HG03442 (cell line): ENCODE measurements at regions not wholly inside any gene's neighbourhood (a gene's known extent, or its start where the extent isn't known, plus 50 kb on each side); places are given as distances from the start of the nearest gene placed in this dataset.

Experiments
- ATAC-seq: cut with Tn5 transposase; IDR thresholded peaks from one replicate; pipeline ENCODE4 v1.9.1; 2021; ENCODE audit warnings: mild to moderate bottlenecking, moderate library complexity; ENCODE audit not compliant: unreplicated experiment

DNA sequence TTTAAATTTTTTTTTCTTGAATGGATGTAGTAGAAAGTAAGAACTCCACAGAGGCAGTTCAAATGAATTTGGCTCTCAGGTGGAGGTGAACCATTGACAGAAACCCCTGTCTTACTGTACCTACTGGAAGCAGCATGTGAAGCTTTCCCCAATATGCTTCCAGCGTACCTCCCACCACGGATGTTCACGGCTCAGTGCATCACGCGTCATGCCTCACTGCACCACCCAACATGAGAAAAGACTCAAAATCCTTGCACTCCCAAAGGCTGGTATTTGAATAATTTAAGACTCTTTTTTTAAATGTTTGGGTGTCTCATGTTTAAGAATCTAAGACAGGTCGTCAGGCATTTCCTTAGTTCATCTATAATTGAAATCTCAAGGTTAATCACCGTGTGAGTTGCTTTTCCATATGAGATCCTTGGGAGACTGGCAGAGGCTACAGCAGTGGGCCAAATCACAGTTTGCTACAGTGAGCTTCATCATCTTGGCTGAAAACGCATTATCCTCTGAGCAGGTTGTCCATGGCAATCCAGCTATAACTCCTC lies 846.4 kb downstream of the DCDC2C start:
- ATAC-seq, result no peak

GRCh38 chr2:4551691-4552474 lies 848.5 kb downstream of the DCDC2C start:
- no peak for ATAC-seq

- ATAC-seq, result no peak
These were observed 849.9 kb downstream of the DCDC2C start for GRCh38 chr2:4553241-4553640.

- ATAC-seq, result no peak
These were observed 852.9 kb downstream of the DCDC2C start for GRCh38 chr2:4556135-4556896.

- no peak for ATAC-seq
These were observed 857.8 kb downstream of the DCDC2C start for GRCh38 chr2:4561196-4561595.

DNA sequence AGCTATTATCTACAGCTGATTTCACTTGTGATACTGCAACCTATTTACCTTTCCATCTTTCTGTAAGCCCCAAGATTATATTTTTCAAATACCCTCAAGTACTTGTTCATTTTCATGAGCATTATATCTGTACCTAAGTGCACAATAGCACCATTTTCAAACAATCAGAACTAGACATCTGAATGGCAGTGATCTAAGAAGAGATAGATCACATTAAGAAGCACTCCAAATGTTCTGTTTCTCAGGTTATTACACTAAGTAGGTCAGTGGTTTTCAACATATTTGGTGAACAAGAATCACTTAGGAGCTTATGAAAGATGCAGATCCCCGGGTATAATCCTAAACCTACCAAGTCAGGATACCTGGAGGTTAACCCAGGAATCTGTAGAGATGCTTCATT lies 872.7 kb downstream of the DCDC2C start:
- no peak for ATAC-seq

DNA sequence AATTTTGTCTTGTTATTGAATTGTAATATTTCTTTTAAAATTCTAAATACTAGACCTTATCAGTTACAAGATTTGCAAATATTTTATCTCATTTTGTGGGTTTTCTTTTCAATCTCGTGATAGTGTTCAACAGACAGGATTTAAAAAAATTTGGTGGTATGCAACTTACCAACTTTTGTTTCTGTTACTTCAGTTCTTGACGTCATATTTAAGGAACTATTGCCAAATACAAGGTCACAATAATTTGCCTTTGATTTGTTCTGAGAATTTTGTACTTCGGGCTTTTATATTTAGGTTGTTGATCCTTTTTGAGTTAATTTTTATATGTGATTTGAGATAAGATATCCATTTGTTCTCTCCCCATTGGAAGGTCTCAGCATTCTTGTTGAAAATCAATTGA lies 876.6 kb downstream of the DCDC2C start:
- no peak for ATAC-seq

- no peak for ATAC-seq
These were observed 881.8 kb downstream of the DCDC2C start for GRCh38 chr2:4585057-4585635.

GRCh38 chr2:4588606-4589005 lies 885.2 kb downstream of the DCDC2C start:
- ATAC-seq, result no peak

DNA sequence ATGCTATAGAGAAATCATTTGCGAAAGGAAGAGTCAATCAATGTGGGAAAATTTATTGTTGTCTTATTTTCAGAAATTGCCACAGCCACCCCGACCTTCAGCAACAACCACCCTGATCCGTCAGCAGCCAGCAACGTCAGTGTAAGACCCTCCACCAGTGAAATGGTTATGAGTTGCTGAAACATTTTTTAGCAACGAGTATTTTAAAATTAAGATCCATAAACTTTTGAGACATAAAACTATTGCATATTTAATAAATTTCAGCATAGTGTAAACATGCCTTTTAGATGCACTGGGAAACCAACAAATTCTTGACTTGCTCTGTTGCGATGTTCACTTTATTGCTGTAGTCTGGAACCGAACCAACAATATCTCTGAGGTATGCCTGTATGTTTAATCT lies 887.9 kb downstream of the DCDC2C start:
- no peak for ATAC-seq

DNA sequence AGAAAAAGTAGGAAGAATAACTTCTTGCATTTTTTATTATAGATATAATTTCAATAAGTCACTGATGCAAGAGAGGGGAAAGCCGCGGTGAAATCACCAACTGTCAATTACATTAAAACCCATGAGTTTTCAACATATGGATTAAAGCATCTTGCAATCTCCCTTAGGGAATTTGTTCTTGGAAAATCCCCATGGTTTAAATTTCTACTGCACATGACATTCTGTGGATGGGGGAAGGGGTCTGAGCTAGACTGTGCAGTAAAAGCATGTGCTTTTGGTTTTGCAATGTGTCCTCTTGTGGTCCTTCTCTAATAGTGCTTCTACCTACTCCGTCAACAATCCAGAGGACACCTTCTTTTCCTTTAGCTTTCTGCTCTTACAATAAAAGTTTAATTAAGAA lies 894.0 kb downstream of the DCDC2C start:
- ATAC-seq, result no peak

GRCh38 chr2:4604767-4605166 lies 901.4 kb downstream of the DCDC2C start:
- no peak for ATAC-seq

DNA sequence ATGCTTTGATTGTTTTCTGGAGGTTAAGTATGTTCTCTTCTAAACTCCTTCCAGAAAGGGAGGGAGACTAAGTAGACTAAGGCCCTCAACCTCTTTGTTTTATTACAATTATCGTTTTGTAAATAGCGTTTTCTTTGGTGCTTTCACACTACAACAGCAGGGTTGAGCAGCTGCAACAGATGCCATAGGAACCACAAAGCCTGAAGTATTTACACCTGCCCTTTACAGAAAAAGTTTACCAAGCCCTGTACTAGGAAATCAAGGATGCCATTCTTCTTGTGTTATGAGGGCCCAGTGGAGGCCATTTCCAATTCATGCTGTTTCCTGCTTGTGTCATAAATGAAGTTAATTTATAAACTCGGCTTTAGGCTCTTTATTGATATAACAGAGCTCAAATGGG lies 914.8 kb downstream of the DCDC2C start:
- ATAC-seq, result no peak

- ATAC-seq, result no peak
These were observed 915.4 kb downstream of the DCDC2C start for GRCh38 chr2:4618630-4619228.

DNA sequence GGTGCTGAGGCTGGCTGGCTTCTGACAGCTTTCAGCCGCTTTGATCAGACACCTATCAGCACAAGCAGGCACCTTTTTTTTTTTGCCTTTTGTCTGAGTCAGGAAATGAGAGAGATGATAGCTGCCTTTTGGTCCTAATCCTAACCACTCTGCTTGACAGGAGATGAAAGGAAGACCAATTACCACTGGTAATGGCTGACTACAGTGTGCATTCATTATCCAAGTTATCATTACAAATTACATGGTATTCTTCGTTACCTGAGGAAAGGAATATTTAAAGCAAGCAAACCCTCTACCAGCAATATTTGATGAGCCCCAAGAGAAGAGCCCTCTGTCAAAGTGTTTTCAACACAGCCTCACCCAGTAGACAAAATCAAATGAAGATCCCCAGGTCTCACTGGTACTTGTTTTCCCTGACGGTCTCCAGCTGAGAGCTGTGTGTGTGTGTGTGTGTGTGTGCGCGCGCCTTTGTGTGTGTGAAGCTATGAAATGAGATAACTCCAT lies 925.7 kb downstream of the DCDC2C start:
- no peak for ATAC-seq

GRCh38 chr2:4635289-4635688 lies 931.9 kb downstream of the DCDC2C start:
- ATAC-seq, result no peak

DNA sequence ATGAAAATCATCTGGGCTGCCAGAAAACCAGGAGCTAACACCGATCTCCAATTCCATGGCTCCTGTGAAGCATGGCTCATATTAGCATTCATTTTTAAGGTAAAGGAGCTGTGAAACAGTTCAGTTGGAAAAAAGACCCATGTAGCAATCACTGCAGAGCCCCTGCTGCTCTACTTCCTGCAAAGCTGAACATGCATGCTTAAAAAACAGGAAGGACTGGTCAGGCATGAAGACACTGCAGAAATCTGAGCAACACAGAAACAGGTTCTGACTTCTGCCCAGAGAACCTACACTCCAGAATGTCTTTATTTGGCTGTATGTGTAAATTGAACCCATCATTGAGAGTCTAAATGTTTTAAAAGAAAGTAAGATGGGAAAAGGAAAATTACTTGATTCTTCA lies 950.6 kb downstream of the DCDC2C start:
- no peak for ATAC-seq

- ATAC-seq, result no peak
These were observed 953.0 kb downstream of the DCDC2C start for GRCh38 chr2:4656326-4656725.

DNA sequence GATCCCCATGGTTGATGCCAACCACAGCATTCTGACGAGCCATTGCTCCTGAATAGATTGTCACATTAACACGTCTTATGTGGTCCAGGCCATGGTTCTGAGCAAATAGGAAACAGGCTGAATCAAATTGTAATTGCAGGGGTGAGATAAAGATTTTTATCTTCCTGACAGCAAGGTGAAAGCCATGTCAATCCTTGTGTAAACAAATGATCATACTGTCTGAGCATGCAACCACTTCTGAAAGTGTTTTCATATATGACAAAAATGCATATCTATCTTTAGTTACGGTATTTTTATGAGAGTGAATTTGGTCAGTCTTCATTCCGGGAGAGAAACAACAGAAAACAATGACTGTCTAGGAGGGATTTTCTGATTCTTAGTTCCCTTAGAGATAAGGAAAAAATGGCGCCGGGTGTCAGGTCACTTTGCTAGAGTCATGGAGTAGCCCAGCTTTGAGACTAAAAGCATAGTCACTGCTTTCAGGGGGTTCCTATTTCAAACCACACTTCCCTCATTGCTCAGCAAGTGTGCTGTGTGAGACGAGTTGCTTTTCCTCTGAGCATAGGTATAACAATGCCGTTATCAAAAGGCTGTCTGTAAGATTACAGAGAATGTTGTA lies 958.9 kb downstream of the DCDC2C start:
- ATAC-seq, result no peak

DNA sequence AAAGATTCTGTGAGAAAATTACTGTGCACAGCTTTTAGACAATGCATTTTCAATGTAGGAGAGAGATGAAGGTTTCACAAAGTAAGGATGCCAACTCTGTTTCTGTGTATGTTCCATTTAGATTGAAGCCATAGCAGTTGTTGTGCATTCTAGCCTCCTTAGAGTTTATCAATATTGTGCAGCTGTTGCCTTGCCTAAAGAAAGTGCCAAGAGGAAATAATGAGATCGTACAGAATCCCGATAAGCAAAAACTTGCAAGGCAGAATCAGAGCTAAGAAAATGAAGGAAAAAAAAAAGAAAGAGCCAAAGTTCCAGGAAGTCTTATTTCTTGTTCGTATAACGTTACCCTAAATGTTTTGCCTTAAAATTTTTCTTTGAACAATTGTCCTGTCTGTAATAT lies 965.0 kb downstream of the DCDC2C start:
- no peak for ATAC-seq

GRCh38 chr2:4670331-4670730 lies 967.0 kb downstream of the DCDC2C start:
- no peak for ATAC-seq
